GM12878 (cell line): ENCODE measurements at regions not wholly inside any gene's neighbourhood (a gene's known extent, or its start where the extent isn't known, plus 50 kb on each side); places are given as distances from the start of the nearest gene placed in this dataset.

Experiments used
- ATAC-seq: fragments of 200-7000 bp; cut with Tn5 transposase; 3 replicates; pipeline ENCODE4 v1.9.1; 2020; ENCODE audit warnings: mild to moderate bottlenecking, moderate library complexity
- BruUV-seq: library from RNA; stranded (reverse); fragments of 400-500 nt; replicated peaks from 2 replicates; lab custom pipeline; 2021; lab: Mats Ljungman, UMichigan
- CTCF ChIA-PET: fragments of 300-600 bp; sonication (Branson Sonifier 250); formaldehyde crosslinking; extraction: SDS; loops from one replicate; lab custom pipeline; 2021; ENCODE audit warnings: inconsistent platforms; lab: Yijun Ruan, JAX
- POLR2A ChIA-PET: fragments of 350-600 bp; formaldehyde crosslinking; extraction: SDS; loops from one replicate; lab custom pipeline; 2021; ENCODE audit warnings: inconsistent platforms; lab: Charles Lee
- RAD21 ChIA-PET: fragments of 300-600 bp; sonication (Branson Sonifier 250); formaldehyde crosslinking; loops from one replicate; lab custom pipeline; 2023; ENCODE audit warnings: antibody characterized with exemption; ENCODE audit not compliant: unreplicated experiment; lab: Charles Lee
- SMC1A ChIA-PET: fragments of 300-600 bp; sonication (Branson Sonifier 250); formaldehyde crosslinking; loops from one replicate; lab custom pipeline; 2023; ENCODE audit not compliant: unreplicated experiment, uncharacterized antibody; lab: Charles Lee
- DNase-seq: peaks from one replicate; pipeline ENCODE4 v3.0.0-alpha.2; 2011; ENCODE audit warnings: low read depth, low spot score
- FAIRE-seq: peaks from 3 replicates; lab custom pipeline; 2011; peaks lifted over from hg19 to GRCh38; lab: Jason Lieb, UNC
- H2AFZ ChIP-seq: 2 replicates; pipeline ENCODE4 v1.6.0; 2011; ENCODE audit warnings: low read depth, low read length, control low read depth; ENCODE audit not compliant: control insufficient read depth
- H3K27ac ChIP-seq: 2 replicates; pipeline ENCODE4 v1.5.1; 2011; ENCODE audit warnings: control low read depth; ENCODE audit not compliant: control insufficient read depth, insufficient read depth
- H3K27me3 ChIP-seq, 2 experiments: replicated peaks in 1 of 2; 2 replicates each; pipeline versions ENCODE4 v1.6.0 to v1.6.1; 2011; ENCODE audit warnings: low read length in 1 of 2; ENCODE audit not compliant: control insufficient read depth in 2 of 2, insufficient read depth in 2 of 2
- H3K36me3 ChIP-seq, 2 experiments: 2 replicates each; pipeline ENCODE4 v1.5.1; 2011; ENCODE audit warnings: low read length in 1 of 2; ENCODE audit not compliant: control insufficient read depth in 2 of 2, insufficient read depth in 2 of 2
- H3K4me1 ChIP-seq: 2 replicates; pipeline ENCODE4 v1.6.1; 2011; ENCODE audit warnings: mild to moderate bottlenecking, low read length, moderate library complexity, mixed read lengths; ENCODE audit not compliant: control insufficient read depth, insufficient read depth
- H3K4me2 ChIP-seq: 2 replicates; pipeline ENCODE4 v1.6.0; 2011; ENCODE audit warnings: control low read depth; ENCODE audit not compliant: control insufficient read depth, insufficient read depth
- H3K4me3 ChIP-seq: fragments of 200-600 bp; sonication (generic); 2 replicates; pipeline ENCODE4 v1.5.1; 2016
- H3K79me2 ChIP-seq: 2 replicates; pipeline ENCODE4 v1.6.0; 2011; ENCODE audit warnings: low read length; ENCODE audit not compliant: control insufficient read depth, insufficient read depth
- H3K9ac ChIP-seq: 2 replicates; pipeline ENCODE4 v1.8.0; 2011; ENCODE audit warnings: low read length, control low read depth, mixed read lengths; ENCODE audit not compliant: control insufficient read depth, insufficient read depth
- H3K9me3 ChIP-seq: replicated peaks from 3 replicates; pipeline ENCODE4 v1.5.1; 2011; ENCODE audit warnings: mild to moderate bottlenecking, low read length; ENCODE audit not compliant: control insufficient read depth, insufficient read depth
- H4K20me1 ChIP-seq: 2 replicates; pipeline ENCODE4 v1.6.0; 2011; ENCODE audit not compliant: control insufficient read depth, insufficient read depth
- CEBPB ChIP-seq, 2 experiments: fragments of 150-350 bp in 1 of 2; IDR thresholded peaks; 2 replicates each; pipeline ENCODE4 v1.6.1; 2012 to 2014; ENCODE audit warnings: low read depth in 2 of 2, low read length in 2 of 2, borderline replicate concordance in 1 of 2, inconsistent platforms in 1 of 2
- CREB1 ChIP-seq: IDR thresholded peaks from 2 replicates; pipeline ENCODE4 v1.6.1; 2012; ENCODE audit warnings: low read depth, mild to moderate bottlenecking, inconsistent platforms
- FOS ChIP-seq: IDR thresholded peaks from 3 replicates; pipeline ENCODE4 v1.6.1; 2011; ENCODE audit warnings: borderline replicate concordance; ENCODE audit not compliant: insufficient read length; ENCODE audit errors: extremely low read depth
- HSF1 ChIP-seq: fragments of 150-350 bp; IDR thresholded peaks from 2 replicates; pipeline ENCODE4 v1.6.1; 2014; ENCODE audit warnings: mild to moderate bottlenecking, low read depth, low read length
- KLF5 ChIP-seq: fragments of 450-650 bp; IDR thresholded peaks from 2 replicates; pipeline ENCODE4 v1.6.1; 2014; ENCODE audit warnings: mild to moderate bottlenecking; ENCODE audit not compliant: partially characterized antibody
- MYC ChIP-seq: IDR thresholded peaks from 2 replicates; pipeline ENCODE4 v1.6.1; 2011; ENCODE audit warnings: mild to moderate bottlenecking, low read length, moderate library complexity, inconsistent platforms; ENCODE audit not compliant: insufficient read depth, insufficient replicate concordance, insufficient read length, severe bottlenecking
- NFXL1 ChIP-seq: fragments of 450-650 bp; IDR thresholded peaks from 2 replicates; pipeline ENCODE4 v1.6.1; 2017; ENCODE audit warnings: antibody characterized with exemption, mild to moderate bottlenecking, borderline replicate concordance
- NKRF ChIP-seq: fragments of 450-650 bp; conservative IDR thresholded peaks from 2 replicates; pipeline ENCODE4 v1.6.1; 2017; ENCODE audit warnings: mild to moderate bottlenecking, moderate library complexity
- RAD51 ChIP-seq: fragments of 450-650 bp; IDR thresholded peaks from 2 replicates; pipeline ENCODE4 v1.6.1; 2016; ENCODE audit warnings: moderate library complexity, mild to moderate bottlenecking, inconsistent platforms
- SMAD5 ChIP-seq: IDR thresholded peaks from 2 replicates; pipeline ENCODE4 v1.6.1; 2016; ENCODE audit warnings: antibody characterized with exemption, low read depth
- SP1 ChIP-seq: IDR thresholded peaks from one replicate; pipeline ENCODE4 v1.6.1; 2011; ENCODE audit warnings: low read depth, low read length
- STAT3 ChIP-seq: IDR thresholded peaks from 2 replicates; pipeline ENCODE4 v1.6.1; 2011; ENCODE audit warnings: low read depth, low read length, improper control_type of control experiment
- SUPT20H ChIP-seq: IDR thresholded peaks from 2 replicates; pipeline ENCODE4 v1.6.1; 2011; ENCODE audit warnings: low read depth, mild to moderate bottlenecking, low read length, moderate library complexity, borderline replicate concordance; ENCODE audit not compliant: control insufficient read depth
- ZNF274 ChIP-seq: IDR thresholded peaks from one replicate; pipeline ENCODE4 v1.8.0; 2011; ENCODE audit not compliant: insufficient read length, insufficient read depth
- WGBS: methylation state at CpG from one replicate; pipeline ENCODE4 v1.1.6; 2016; ENCODE audit warnings: low lambda C conversion rate; ENCODE audit not compliant: insufficient replicate concordance, insufficient coverage; ENCODE audit errors: missing lambda C conversion rate; 5-methylcytosine and 5-hydroxymethylcytosine counted together
- in situ Hi-C: fragments of 300-500 bp; cut with MboI; formaldehyde crosslinking; loops from 9 replicates; pipeline ENCODE4 v1.14.3; 2018; ENCODE audit warnings: mixed read lengths
- intact Hi-C: fragments of 100-400 bp; cut with micrococcal nuclease; formaldehyde crosslinking; loops from one replicate; pipeline ENCODE4 v1.14.2; 2022; ENCODE audit not compliant: unreplicated experiment
- TF ChIP-seq, protein P1 (sequence below): fragments of 450-650 bp; formaldehyde crosslinking; IDR thresholded peaks from 2 replicates; pipeline ENCODE4 v1.4.0; 2022; ENCODE audit warnings: mild to moderate bottlenecking, moderate library complexity

GRCh38 chr6:40188931-40189330, 254.7 kb upstream of the MOCS1 start:
- H3K27me3 ChIP-seq = no peaks in the 10 kb centered on the region; a peak in 1 of 4 replicates
- FAIRE-seq (no peak), DNase-seq (no peak), ATAC-seq (no peak)
- H3K36me3 ChIP-seq = no peaks in the 10 kb centered on the region
- 0% methylated on average over 1 of the region's 1 CpG for WGBS
- peaks cover 3% of the 10 kb centered on the region for H3K9me3 ChIP-seq
- BruUV-seq = no TSS peak
- H4K20me1 ChIP-seq = no peaks in the 10 kb centered on the region
- no peak overlapping the region for H3K4me3 ChIP-seq
- no peak overlapping the region for H2AFZ ChIP-seq
- SMC1A ChIA-PET = interaction anchor here (1.8 to 1.9 kb wide), 2 partner anchors 11 to 132 kb away, joined by 6 to 7 read pairs; no protein-coding TSS in a partner anchor
- no peak overlapping the region for H3K27ac ChIP-seq
- H3K4me1 ChIP-seq = no peaks in the 10 kb centered on the region
- no peak overlapping the region for H3K4me2 ChIP-seq
- no peak overlapping the region for H3K9ac ChIP-seq
- RAD21 ChIA-PET = no interaction called here
- intact Hi-C loops (no loop called here), in situ Hi-C loops (no loop called here)
- CTCF ChIA-PET = no interaction called here
- H3K79me2 ChIP-seq = no peaks in the 10 kb centered on the region
- POLR2A ChIA-PET = no interaction called here
- TF ChIP-seq KLF5 (no peak), ZNF274 (no peak), CEBPB (IDR thresholded peaks at IDR 0.05; ENCODE audit: borderline replicate concordance in 1 of 2, low read depth in 2 of 2, low read length in 2 of 2) (no peak), SP1 (no peak), CREB1 (no peak), HSF1 (no peak), SUPT20H (no peak), RAD51 (no peak), SMAD5 (no peak), MYC (no peak), FOS (no peak), NFXL1 (no peak), STAT3 (no peak), NKRF (no peak)
- TF ChIP-seq, protein P1, sequence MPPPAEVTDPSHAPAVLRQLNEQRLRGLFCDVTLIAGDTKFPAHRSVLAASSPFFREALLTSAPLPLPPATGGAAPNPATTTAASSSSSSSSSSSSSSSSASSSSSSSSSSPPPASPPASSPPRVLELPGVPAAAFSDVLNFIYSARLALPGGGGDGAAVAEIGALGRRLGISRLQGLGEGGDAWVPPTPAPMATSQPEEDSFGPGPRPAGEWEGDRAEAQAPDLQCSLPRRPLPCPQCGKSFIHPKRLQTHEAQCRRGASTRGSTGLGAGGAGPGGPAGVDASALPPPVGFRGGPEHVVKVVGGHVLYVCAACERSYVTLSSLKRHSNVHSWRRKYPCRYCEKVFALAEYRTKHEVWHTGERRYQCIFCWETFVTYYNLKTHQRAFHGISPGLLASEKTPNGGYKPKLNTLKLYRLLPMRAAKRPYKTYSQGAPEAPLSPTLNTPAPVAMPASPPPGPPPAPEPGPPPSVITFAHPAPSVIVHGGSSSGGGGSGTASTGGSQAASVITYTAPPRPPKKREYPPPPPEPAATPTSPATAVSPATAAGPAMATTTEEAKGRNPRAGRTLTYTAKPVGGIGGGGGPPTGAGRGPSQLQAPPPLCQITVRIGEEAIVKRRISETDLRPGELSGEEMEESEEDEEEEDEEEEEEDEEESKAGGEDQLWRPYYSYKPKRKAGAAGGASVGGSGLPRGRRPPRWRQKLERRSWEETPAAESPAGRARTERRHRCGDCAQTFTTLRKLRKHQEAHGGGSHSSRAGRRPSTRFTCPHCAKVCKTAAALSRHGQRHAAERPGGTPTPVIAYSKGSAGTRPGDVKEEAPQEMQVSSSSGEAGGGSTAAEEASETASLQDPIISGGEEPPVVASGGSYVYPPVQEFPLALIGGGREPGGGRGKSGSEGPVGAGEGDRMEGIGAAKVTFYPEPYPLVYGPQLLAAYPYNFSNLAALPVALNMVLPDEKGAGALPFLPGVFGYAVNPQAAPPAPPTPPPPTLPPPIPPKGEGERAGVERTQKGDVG (CRISPR knock-in tag) = no peak
